ENCODE measurements at regions not wholly inside any gene's neighbourhood (a gene's known extent, or its start where the extent isn't known, plus 50 kb on each side); places are given as distances from the start of the nearest gene placed in this dataset.

GRCh38 chr1:81453971-81454370 lies 346.8 kb upstream of the ADGRL2 start:
- TF ChIP-seq CTCF (IDR thresholded peaks at IDR 0.05) (no peak), POLR2A (IDR thresholded peaks at IDR 0.05) (no peak)

Measured in adrenal gland (tissue), 5 donors.